NB4 (cell line): ENCODE measurements at regions not wholly inside any gene's neighbourhood (a gene's known extent, or its start where the extent isn't known, plus 50 kb on each side); places are given as distances from the start of the nearest gene placed in this dataset.

ENCODE experiments used
- CTCF ChIP-seq: IDR thresholded peaks from one replicate; pipeline ENCODE4 v1.5.1; 2012; ENCODE audit warnings: low read depth, low read length
- MAX ChIP-seq: IDR thresholded peaks from 2 replicates; pipeline ENCODE4 v1.6.1; 2011; ENCODE audit warnings: low read depth, low read length
- MYC ChIP-seq: IDR thresholded peaks from 2 replicates; pipeline ENCODE4 v1.6.1; 2011; ENCODE audit warnings: low read depth, low read length
- POLR2A ChIP-seq: IDR thresholded peaks from 2 replicates; pipeline ENCODE4 v1.6.1; 2011; ENCODE audit warnings: mild to moderate bottlenecking; ENCODE audit not compliant: insufficient read length; ENCODE audit errors: extremely low read depth

GRCh38 chr1:73803380-73803779 is 394.6 kb downstream of the LRRIQ3 start:
- TF ChIP-seq MAX (no peak), CTCF (no peak), POLR2A (no peak), MYC (no peak)
